Psoas muscle (tissue), 7 donors: ENCODE measurements at regions not wholly inside any gene's neighbourhood (a gene's known extent, or its start where the extent isn't known, plus 50 kb on each side); places are given as distances from the start of the nearest gene placed in this dataset.

ENCODE experiments used
- ATAC-seq, 4 donors: fragments of 200-7000 bp; cut with Tn5 transposase; one replicate each; pipeline ENCODE4 v1.9.1; 2020; ENCODE audit warnings: moderate library complexity in 3 of 4, mild to moderate bottlenecking in 2 of 4
- DNase-seq, 2 donors: peaks; one replicate each; pipeline ENCODE4 v3.0.0-alpha.2; 2020
- H3K27ac ChIP-seq: fragments of 200-600 bp; one replicate; pipeline ENCODE4 v1.8.0; 2022
- H3K27me3 ChIP-seq, 3 donors: fragments of 200-600 bp in 1 of 3; one replicate each; pipeline versions ENCODE4 v1.6.1 to v1.8.0; 2013 to 2022; ENCODE audit warnings: low read length in 2 of 3, mild to moderate bottlenecking in 2 of 3, moderate library complexity in 1 of 3; ENCODE audit not compliant: insufficient read depth in 3 of 3
- H3K36me3 ChIP-seq, 2 donors: fragments of 200-600 bp in 1 of 2; one replicate each; pipeline versions ENCODE4 v1.6.1 to v1.8.0; 2013 to 2022; ENCODE audit warnings: low read depth in 1 of 2, mild to moderate bottlenecking in 1 of 2, moderate library complexity in 1 of 2; ENCODE audit not compliant: insufficient read depth in 1 of 2
- H3K4me1 ChIP-seq: fragments of 200-600 bp; one replicate; pipeline ENCODE4 v1.8.0; 2022
- H3K4me3 ChIP-seq: fragments of 200-600 bp; one replicate; pipeline ENCODE4 v1.8.0; 2022; ENCODE audit warnings: mild to moderate bottlenecking
- H3K9me3 ChIP-seq: fragments of 200-600 bp; one replicate; pipeline ENCODE4 v1.8.0; 2022
- WGBS, 3 donors: extraction: QIAGEN DNeasy Blood & Tissue Kit; methylation state at CpG; one replicate each; pipeline versions ENCODE4 v1.1.6 to v1.1.7; 2013; 5-methylcytosine and 5-hydroxymethylcytosine counted together
- intact Hi-C, 2 donors: fragments of 100-400 bp; cut with DNase I; formaldehyde crosslinking; loops; one replicate each; pipeline versions ENCODE4 v1.11.0 to v1.14.2; 2022
- TF ChIP-seq, protein P1 (sequence below): fragments of 200-600 bp; IDR thresholded peaks from one replicate; pipeline ENCODE4 v1.8.0; 2022; ENCODE audit warnings: antibody characterized with exemption
- donor health status: healthy with polysubstance abuse.
- donor health status: DM: no; HTN: no; CAD: no; lungs with moderate emphysema.
- donor health status: Bipolar disorder and iron deficiency.
- donor health status: healthy.
- donor health status: DM: yes; HTN: yes; CAD: no.
- donor health status: DM: no; HTN: no; CAD: no.
- donor health status: DM: yes; HTN: yes; CAD: no.

DNA sequence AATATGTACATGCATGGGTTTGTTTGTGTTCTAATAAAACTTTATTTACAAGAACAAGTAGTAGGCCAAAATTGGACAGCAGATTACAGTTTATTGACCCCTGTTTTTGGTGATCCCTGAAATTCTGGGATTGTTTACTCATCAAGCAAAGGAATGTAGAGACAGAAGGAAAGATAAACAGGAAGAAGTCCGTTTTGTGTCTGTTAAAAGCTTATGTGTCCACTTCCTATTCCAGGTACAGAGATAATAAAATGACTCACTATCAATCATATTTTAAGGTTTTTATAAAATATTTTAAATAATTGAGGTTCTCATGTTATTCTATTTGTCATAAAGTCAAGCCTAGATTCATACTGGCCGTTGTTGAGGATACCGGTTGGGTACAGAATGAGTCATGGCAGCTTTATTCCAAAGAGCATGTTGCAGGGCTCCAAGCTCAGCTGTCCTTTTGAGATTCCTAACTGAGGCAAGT lies 214.9 kb upstream of the DAB2 start:
- ATAC-seq (no peak), DNase-seq (no peak)
- H3K36me3 ChIP-seq: no peaks in the 10 kb centered on the region
- no peak overlapping the region for H3K4me3 ChIP-seq
- H3K27ac ChIP-seq: no peak overlapping the region
- no peaks in the 10 kb centered on the region for H3K27me3 ChIP-seq
- TF ChIP-seq, protein P1, sequence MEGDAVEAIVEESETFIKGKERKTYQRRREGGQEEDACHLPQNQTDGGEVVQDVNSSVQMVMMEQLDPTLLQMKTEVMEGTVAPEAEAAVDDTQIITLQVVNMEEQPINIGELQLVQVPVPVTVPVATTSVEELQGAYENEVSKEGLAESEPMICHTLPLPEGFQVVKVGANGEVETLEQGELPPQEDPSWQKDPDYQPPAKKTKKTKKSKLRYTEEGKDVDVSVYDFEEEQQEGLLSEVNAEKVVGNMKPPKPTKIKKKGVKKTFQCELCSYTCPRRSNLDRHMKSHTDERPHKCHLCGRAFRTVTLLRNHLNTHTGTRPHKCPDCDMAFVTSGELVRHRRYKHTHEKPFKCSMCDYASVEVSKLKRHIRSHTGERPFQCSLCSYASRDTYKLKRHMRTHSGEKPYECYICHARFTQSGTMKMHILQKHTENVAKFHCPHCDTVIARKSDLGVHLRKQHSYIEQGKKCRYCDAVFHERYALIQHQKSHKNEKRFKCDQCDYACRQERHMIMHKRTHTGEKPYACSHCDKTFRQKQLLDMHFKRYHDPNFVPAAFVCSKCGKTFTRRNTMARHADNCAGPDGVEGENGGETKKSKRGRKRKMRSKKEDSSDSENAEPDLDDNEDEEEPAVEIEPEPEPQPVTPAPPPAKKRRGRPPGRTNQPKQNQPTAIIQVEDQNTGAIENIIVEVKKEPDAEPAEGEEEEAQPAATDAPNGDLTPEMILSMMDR: no peak
- no peaks in the 10 kb centered on the region for H3K4me1 ChIP-seq
- intact Hi-C loops: no loop called here
- no peaks in the 10 kb centered on the region for H3K9me3 ChIP-seq
- WGBS, 3 donors: 76 to 83% (median 80%) methylated on average over 3 of the region's 3 CpGs

DNA sequence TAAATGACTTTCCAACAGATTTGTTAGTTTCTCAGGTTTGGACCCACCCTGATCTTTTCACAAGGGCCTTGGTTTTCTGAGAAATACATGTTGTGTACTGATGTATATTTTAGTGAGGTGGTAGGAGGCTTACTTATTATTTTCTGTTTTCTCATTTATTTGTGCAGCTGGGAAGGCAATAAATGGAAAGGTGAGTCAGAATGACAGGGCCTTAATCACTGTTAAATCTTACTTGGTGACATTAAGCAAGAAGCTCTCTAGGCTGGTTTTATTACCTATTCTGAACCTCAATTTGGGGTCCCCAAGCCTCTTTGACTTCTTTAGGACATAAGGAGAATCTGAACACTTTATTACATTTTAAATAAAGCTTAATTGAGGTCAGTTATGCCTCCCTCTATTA lies 214.0 kb upstream of the DAB2 start:
- no peak overlapping the region for H3K4me3 ChIP-seq
- no peaks in the 10 kb centered on the region for H3K9me3 ChIP-seq
- ATAC-seq: no peak
- H3K36me3 ChIP-seq: no peaks in the 10 kb centered on the region
- no peaks in the 10 kb centered on the region for H3K27me3 ChIP-seq
- no peaks in the 10 kb centered on the region for H3K4me1 ChIP-seq
- no peak for DNase-seq
- intact Hi-C loops: no loop called here
- H3K27ac ChIP-seq: no peak overlapping the region
- TF ChIP-seq, protein P1: no peak

DNA sequence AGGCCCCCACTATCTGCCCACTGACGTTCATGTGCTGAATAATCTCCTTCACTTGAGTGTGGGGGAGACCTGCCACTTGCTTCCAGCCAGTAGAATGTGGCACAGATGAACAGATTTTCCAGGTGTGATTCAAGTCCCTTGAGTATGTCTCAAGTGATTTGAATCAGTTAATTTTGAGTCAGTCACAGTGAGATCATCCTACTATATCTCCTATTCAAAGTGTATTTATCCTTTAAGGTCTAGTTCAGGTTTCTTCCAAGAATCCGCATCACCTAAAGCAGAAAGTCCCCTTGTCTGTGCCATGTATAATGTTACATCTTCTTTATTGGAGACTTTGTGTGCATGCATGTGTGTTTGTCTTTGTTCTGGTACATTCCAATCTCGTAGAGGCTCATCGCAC lies 208.3 kb upstream of the DAB2 start:
- DNase-seq: no peak
- WGBS, 3 donors: 82 to 88% (median 83%) methylated on average over 4 of the region's 4 CpGs
- TF ChIP-seq, protein P1: no peak
- no peak overlapping the region for H3K27ac ChIP-seq
- H3K9me3 ChIP-seq: no peaks in the 10 kb centered on the region
- no peaks in the 10 kb centered on the region for H3K36me3 ChIP-seq
- H3K4me1 ChIP-seq: no peaks in the 10 kb centered on the region
- H3K4me3 ChIP-seq: no peak overlapping the region
- intact Hi-C loops: no loop called here
- H3K27me3 ChIP-seq: no peaks in the 10 kb centered on the region
- ATAC-seq: no peak

DNA sequence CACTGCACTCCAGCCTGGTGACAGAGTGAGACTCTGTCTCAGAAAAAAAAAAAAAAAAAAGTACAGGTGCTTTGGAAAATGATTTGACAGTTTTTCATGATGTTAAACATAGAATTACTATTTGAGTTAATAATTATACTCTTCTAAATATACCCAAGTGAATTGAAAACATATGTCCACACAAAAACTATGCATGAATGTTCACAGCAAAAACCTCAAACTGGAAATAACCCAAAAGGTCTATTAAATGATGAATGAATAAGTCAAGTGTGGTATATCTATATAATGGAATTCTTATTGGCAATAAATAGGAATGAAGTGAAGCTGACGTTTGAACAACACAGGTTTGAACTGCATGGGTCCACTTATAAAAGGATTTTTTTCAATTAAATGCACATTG lies 207.2 kb upstream of the DAB2 start:
- Histone ChIP-seq H3K27me3 (no peaks in the 10 kb centered on the region), H3K4me3 (no peak overlapping the region), H3K9me3 (no peaks in the 10 kb centered on the region), H3K27ac (no peak overlapping the region), H3K36me3 (no peaks in the 10 kb centered on the region), H3K4me1 (no peaks in the 10 kb centered on the region)
- ATAC-seq: no peak
- 72 to 76% (median 76%) methylated on average over 1 of the region's 1 CpG for WGBS, 3 donors
- TF ChIP-seq, protein P1: no peak
- intact Hi-C loops: no loop called here
- no peak for DNase-seq

DNA sequence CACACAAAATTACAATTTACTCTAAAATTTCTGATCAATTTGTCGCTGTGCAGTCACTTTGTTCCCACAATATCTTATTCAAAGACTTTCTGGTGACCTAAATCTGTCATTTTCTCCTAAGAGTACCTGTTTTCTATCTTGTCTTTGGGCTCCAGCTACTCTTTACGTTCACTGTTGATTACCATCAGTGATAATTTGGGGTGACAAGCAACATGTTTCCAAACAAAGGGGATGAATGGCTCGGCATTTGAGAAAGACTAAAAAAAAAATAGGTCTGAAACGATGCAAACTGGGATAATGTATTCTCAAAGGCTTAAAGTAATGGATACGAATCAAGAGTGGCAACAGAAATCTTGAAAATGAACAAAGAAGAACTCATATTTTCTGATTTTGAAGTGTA lies 205.2 kb upstream of the DAB2 start:
- H3K9me3 ChIP-seq: no peaks in the 10 kb centered on the region
- H3K4me3 ChIP-seq: no peak overlapping the region
- no peak overlapping the region for H3K27ac ChIP-seq
- no peaks in the 10 kb centered on the region for H3K27me3 ChIP-seq
- DNase-seq: no peak
- intact Hi-C loops: no loop called here
- TF ChIP-seq, protein P1: no peak
- ATAC-seq: no peak
- H3K36me3 ChIP-seq: no peaks in the 10 kb centered on the region
- H3K4me1 ChIP-seq: no peaks in the 10 kb centered on the region
- WGBS, 3 donors: 77 to 81% (median 81%) methylated on average over 5 of the region's 5 CpGs
